K562 (cell line): ENCODE measurements at regions not wholly inside any gene's neighbourhood (a gene's known extent, or its start where the extent isn't known, plus 50 kb on each side); places are given as distances from the start of the nearest gene placed in this dataset.

Experiments used
- GTF2E2 ChIP-seq: fragments of 200-800 bp; sonication (Bioruptor generic); IDR thresholded peaks from 2 replicates; pipeline ENCODE4 v1.6.1; 2016; ENCODE audit warnings: missing genetic modification characterization, missing compliant biosample characterization
- HINFP ChIP-seq: fragments of 450-650 bp; conservative IDR thresholded peaks from 2 replicates; pipeline ENCODE4 v1.6.1; 2016; ENCODE audit warnings: missing genetic modification characterization, low read depth, mild to moderate bottlenecking, control low read depth, missing compliant biosample characterization
- POLR2A ChIP-seq: fragments of 450-650 bp; conservative IDR thresholded peaks from 2 replicates; pipeline ENCODE4 v1.6.1; 2016
- REST ChIP-seq, 2 experiments: fragments of 450-650 bp; formaldehyde crosslinking in 1 of 2; IDR thresholded peaks; 2 replicates each; pipeline versions ENCODE4 v1.4.0 to v1.6.1; 2014 to 2020; ENCODE audit warnings: mild to moderate bottlenecking in 2 of 2, borderline replicate concordance in 1 of 2, low read depth in 1 of 2
- RFX5 ChIP-seq: IDR thresholded peaks from 2 replicates; pipeline ENCODE4 v1.6.1; 2011; ENCODE audit warnings: low read depth, mild to moderate bottlenecking, improper control_type of control experiment, low read length
- ZNF384 ChIP-seq: IDR thresholded peaks from 2 replicates; pipeline ENCODE4 v1.6.1; 2012; ENCODE audit warnings: low read depth, low read length, improper control_type of control experiment
- ZNF830 ChIP-seq: fragments of 250-450 bp; sonication (Bioruptor Pico); IDR thresholded peaks from 2 replicates; pipeline ENCODE4 v1.5.0; 2021; ENCODE audit warnings: mild to moderate bottlenecking

GRCh38 chr4:19063662-19064061 is 1042.1 kb upstream of the LCORL start:
- TF ChIP-seq REST (IDR thresholded peaks at IDR 0.05; ENCODE audit: borderline replicate concordance) (no peak), REST (CRISPR knock-in tag; IDR thresholded peaks at IDR 0.05; ENCODE audit: low read depth) (no peak), ZNF830 (no peak), HINFP (no peak), POLR2A (no peak), ZNF384 (no peak), RFX5 (no peak), GTF2E2 (tag) (no peak)
